ENCODE measurements at regions not wholly inside any gene's neighbourhood (a gene's known extent, or its start where the extent isn't known, plus 50 kb on each side); places are given as distances from the start of the nearest gene placed in this dataset.
"Not testable (repeated sequence)": the region's sequence is repeated elsewhere in the genome, so short reads cannot be mapped to it uniquely, and the experiment has no call there.

- no peaks in the 10 kb centered on the region for H3K9me3 ChIP-seq (ENCODE audit: severe bottlenecking)
- DNase-seq (ENCODE audit: low spot score) = no peak
- no peaks in the 10 kb centered on the region for H3K27me3 ChIP-seq (ENCODE audit: insufficient read depth, poor library complexity, severe bottlenecking)
- TF ChIP-seq CTCF (IDR thresholded peaks at IDR 0.05; ENCODE audit: poor library complexity, severe bottlenecking) = no peak
- no peaks in the 10 kb centered on the region for H3K36me3 ChIP-seq (ENCODE audit: low read depth)
- no peak overlapping the region for H3K27ac ChIP-seq (ENCODE audit: poor library complexity, severe bottlenecking)
- no peak for ATAC-seq (ENCODE audit: low read depth)
- no peak overlapping the region for H3K4me3 ChIP-seq (ENCODE audit: severe bottlenecking)
- peaks cover 4% of the 10 kb centered on the region for H3K4me1 ChIP-seq (ENCODE audit: insufficient read depth, poor library complexity, severe bottlenecking)
Observed at GRCh38 chr5:67723873-67724272, 491.7 kb upstream of the PIK3R1 start.

- not testable (repeated sequence) for H3K36me3 ChIP-seq (ENCODE audit: low read depth); ATAC-seq (ENCODE audit: low read depth); H3K9me3 ChIP-seq (ENCODE audit: severe bottlenecking); H3K27me3 ChIP-seq (ENCODE audit: insufficient read depth, poor library complexity, severe bottlenecking); H3K4me3 ChIP-seq (ENCODE audit: severe bottlenecking); H3K27ac ChIP-seq (ENCODE audit: poor library complexity, severe bottlenecking); DNase-seq (ENCODE audit: low spot score); H3K4me1 ChIP-seq (ENCODE audit: insufficient read depth, poor library complexity, severe bottlenecking)
Observed at GRCh38 chr5:67722582-67722981, 493.0 kb upstream of the PIK3R1 start.

GRCh38 chr5:67720162-67720772, 495.3 kb upstream of the PIK3R1 start:
- Histone ChIP-seq H3K36me3 (ENCODE audit: low read depth) (no peaks in the 10 kb centered on the region), H3K9me3 (ENCODE audit: severe bottlenecking) (no peaks in the 10 kb centered on the region), H3K4me3 (ENCODE audit: severe bottlenecking) (no peak overlapping the region), H3K27me3 (ENCODE audit: insufficient read depth, poor library complexity, severe bottlenecking) (no peaks in the 10 kb centered on the region), H3K27ac (ENCODE audit: poor library complexity, severe bottlenecking) (no peak overlapping the region), H3K4me1 (ENCODE audit: insufficient read depth, poor library complexity, severe bottlenecking) (no peaks in the 10 kb centered on the region)
- DNase-seq (ENCODE audit: low spot score) (no peak), ATAC-seq (ENCODE audit: low read depth) (no peak)
- TF ChIP-seq CTCF (IDR thresholded peaks at IDR 0.05; ENCODE audit: poor library complexity, severe bottlenecking) = no peak

GRCh38 chr5:67702008-67702407, 505.4 kb upstream of the CD180 start:
- ATAC-seq (ENCODE audit: low read depth) (no peak), DNase-seq (ENCODE audit: low spot score) (no peak)
- no peaks in the 10 kb centered on the region for H3K4me1 ChIP-seq (ENCODE audit: insufficient read depth, poor library complexity, severe bottlenecking)
- H3K36me3 ChIP-seq (ENCODE audit: low read depth) = no peaks in the 10 kb centered on the region
- H3K27me3 ChIP-seq (ENCODE audit: insufficient read depth, poor library complexity, severe bottlenecking) = no peaks in the 10 kb centered on the region
- H3K4me3 ChIP-seq (ENCODE audit: severe bottlenecking) = no peak overlapping the region
- no peak overlapping the region for H3K27ac ChIP-seq (ENCODE audit: poor library complexity, severe bottlenecking)
- TF ChIP-seq CTCF (IDR thresholded peaks at IDR 0.05; ENCODE audit: poor library complexity, severe bottlenecking) = no peak
- H3K9me3 ChIP-seq (ENCODE audit: severe bottlenecking) = peaks cover 3% of the 10 kb centered on the region

GRCh38 chr5:67699560-67699959, 503.0 kb upstream of the CD180 start:
- no peaks in the 10 kb centered on the region for H3K36me3 ChIP-seq (ENCODE audit: low read depth)
- no peak overlapping the region for H3K27ac ChIP-seq (ENCODE audit: poor library complexity, severe bottlenecking)
- peaks cover 3% of the 10 kb centered on the region for H3K9me3 ChIP-seq (ENCODE audit: severe bottlenecking)
- no peaks in the 10 kb centered on the region for H3K4me1 ChIP-seq (ENCODE audit: insufficient read depth, poor library complexity, severe bottlenecking)
- DNase-seq (ENCODE audit: low spot score) = no peak
- no peaks in the 10 kb centered on the region for H3K27me3 ChIP-seq (ENCODE audit: insufficient read depth, poor library complexity, severe bottlenecking)
- no peak overlapping the region for H3K4me3 ChIP-seq (ENCODE audit: severe bottlenecking)
- no peak for TF ChIP-seq CTCF (IDR thresholded peaks at IDR 0.05; ENCODE audit: poor library complexity, severe bottlenecking)
- no peak for ATAC-seq (ENCODE audit: low read depth)

Measured in RWPE2 (cell line).